ENCODE measurements at regions not wholly inside any gene's neighbourhood (a gene's known extent, or its start where the extent isn't known, plus 50 kb on each side); places are given as distances from the start of the nearest gene placed in this dataset.

DNA sequence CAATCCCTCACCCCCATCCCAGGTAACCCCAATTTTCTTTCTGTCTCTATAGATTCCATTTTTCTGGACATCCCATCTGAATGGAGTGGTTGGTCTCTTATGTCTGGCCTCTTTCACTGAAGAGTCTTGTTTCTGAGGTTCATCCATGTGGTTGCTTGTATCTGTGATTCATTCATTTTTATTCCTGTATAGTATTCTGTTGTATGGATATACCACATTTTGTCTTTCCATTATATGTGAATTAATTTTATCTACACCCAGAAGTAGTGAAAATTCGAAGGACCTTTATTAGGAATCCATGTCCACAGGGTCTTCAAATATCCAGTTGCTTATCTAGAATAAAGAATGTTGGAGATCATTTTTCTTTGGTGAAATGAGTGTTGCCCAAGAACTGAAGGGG lies 207.6 kb upstream of the MSX2 start:
- TF ChIP-seq, protein P1, sequence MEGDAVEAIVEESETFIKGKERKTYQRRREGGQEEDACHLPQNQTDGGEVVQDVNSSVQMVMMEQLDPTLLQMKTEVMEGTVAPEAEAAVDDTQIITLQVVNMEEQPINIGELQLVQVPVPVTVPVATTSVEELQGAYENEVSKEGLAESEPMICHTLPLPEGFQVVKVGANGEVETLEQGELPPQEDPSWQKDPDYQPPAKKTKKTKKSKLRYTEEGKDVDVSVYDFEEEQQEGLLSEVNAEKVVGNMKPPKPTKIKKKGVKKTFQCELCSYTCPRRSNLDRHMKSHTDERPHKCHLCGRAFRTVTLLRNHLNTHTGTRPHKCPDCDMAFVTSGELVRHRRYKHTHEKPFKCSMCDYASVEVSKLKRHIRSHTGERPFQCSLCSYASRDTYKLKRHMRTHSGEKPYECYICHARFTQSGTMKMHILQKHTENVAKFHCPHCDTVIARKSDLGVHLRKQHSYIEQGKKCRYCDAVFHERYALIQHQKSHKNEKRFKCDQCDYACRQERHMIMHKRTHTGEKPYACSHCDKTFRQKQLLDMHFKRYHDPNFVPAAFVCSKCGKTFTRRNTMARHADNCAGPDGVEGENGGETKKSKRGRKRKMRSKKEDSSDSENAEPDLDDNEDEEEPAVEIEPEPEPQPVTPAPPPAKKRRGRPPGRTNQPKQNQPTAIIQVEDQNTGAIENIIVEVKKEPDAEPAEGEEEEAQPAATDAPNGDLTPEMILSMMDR (IDR thresholded peaks at IDR 0.05; ENCODE audit: insufficient read depth, low read depth, low read length): no peak
- no peak for DNase-seq (ENCODE audit: low read depth)
- no peak overlapping the region for H3K4me3 ChIP-seq (ENCODE audit: low read depth, low read length)

- TF ChIP-seq, protein P1 (IDR thresholded peaks at IDR 0.05; ENCODE audit: insufficient read depth, low read depth, low read length): no peak
- no peak for DNase-seq (ENCODE audit: low read depth)
- no peak overlapping the region for H3K4me3 ChIP-seq (ENCODE audit: low read depth, low read length)
Measured at GRCh38 chr5:174518512-174518911, 205.9 kb upstream of the MSX2 start.

- DNase-seq (ENCODE audit: low read depth): no peak
- no peak overlapping the region for H3K4me3 ChIP-seq (ENCODE audit: low read depth, low read length)
- TF ChIP-seq, protein P1 (IDR thresholded peaks at IDR 0.05; ENCODE audit: insufficient read depth, low read depth, low read length): no peak
Measured at GRCh38 chr5:174520420-174521396, 203.7 kb upstream of the MSX2 start.

DNA sequence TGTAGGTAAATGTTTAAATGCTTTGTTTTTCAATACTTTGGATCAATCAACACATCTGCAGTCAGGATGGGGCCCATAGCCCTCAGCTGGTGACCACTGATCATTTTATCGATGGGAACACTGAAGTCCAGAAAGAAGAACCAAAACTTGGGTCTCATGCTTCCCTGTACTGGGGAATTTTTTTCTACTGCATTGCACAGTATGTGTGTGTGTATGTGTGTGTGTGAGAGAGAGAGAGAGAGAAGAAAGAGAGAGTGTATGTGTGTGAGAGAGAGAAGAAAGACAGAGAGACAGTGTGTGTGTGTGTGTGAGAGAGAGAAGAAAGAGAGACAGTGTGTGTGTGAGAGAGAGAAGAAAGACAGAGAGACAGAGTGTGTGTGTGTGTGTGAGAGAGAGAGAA lies 202.9 kb upstream of the MSX2 start:
- no peak overlapping the region for H3K4me3 ChIP-seq (ENCODE audit: low read depth, low read length)
- TF ChIP-seq, protein P1 (IDR thresholded peaks at IDR 0.05; ENCODE audit: insufficient read depth, low read depth, low read length): no peak
- DNase-seq (ENCODE audit: low read depth): no peak

DNA sequence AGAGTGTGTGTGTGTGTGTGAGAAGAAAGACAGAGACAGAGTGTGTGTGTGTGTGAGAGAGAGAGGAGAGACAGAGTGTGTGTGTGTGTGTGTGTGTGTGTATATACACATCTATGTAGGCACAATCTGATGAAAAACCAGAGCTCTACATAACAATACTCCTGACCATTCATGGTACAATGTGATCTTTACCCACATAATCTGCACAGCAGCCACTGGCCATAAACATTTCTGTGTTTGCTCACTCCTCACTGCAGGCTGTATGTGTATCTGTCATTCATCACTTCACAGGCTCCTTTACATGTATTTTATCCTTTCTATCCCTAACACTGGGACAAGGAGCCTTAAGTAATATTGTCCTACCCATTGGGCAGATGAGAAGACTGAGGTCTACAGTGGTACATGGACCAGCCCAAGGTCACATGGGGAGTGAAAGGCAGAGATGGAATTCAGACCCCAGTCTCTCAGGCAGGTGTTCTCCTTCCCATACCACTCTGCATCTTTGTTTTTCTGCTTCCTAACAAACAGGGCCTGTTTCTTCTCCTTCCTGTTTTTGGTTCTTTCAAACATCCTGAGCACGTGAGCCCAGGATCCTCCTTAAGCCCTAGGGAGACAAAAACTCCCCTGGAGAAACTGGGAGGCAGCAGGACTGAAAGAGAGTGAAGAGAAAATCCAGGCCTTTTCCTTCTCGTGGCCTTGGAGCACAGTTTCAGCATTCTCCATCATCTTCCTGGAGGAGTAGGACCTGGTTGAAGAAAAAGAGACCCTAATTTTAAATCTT lies 201.7 kb upstream of the MSX2 start:
- TF ChIP-seq, protein P1 (IDR thresholded peaks at IDR 0.05; ENCODE audit: insufficient read depth, low read depth, low read length): no peak
- DNase-seq (ENCODE audit: low read depth): no peak
- H3K4me3 ChIP-seq (ENCODE audit: low read depth, low read length): no peak overlapping the region

DNA sequence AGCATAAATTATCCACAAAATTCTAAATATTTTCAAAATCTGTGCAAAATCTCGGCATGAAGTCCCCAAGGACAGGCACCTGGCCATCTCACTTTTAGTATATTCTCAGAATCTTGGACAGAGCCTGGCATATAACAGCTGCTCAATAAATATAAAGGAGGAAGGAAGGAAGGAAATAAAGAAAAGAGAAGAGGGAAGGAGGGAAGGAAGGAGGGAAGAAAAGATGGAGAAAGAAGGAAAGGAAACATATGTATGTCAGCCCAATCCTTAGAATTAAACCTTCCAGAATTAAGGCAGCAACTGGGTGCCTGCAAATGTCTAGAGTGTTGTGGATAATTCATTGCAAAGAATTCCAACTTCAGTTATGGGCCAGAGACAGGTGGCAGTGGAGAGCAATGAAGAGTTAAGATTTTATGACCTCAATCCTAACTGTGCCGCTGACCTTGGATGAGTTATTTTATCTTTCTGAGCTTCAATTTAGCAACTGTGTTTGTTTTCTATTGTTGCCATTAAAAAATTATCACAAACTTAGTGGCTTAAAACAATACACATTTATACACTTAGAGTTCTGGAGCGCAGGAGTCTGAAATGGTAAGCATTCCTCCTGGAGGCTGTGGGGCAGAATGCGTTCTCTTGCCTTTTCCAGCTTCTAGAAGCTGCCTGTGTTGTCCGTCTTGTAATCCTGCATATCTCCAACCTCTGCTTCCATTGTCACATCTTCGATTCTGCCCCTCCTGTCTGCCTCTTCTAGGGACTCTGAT lies 200.9 kb upstream of the MSX2 start:
- H3K4me3 ChIP-seq (ENCODE audit: low read depth, low read length): no peak overlapping the region
- TF ChIP-seq, protein P1 (IDR thresholded peaks at IDR 0.05; ENCODE audit: insufficient read depth, low read depth, low read length): peak; percentile 34
- no peak for DNase-seq (ENCODE audit: low read depth)
